ENCODE measurements at regions not wholly inside any gene's neighbourhood (a gene's known extent, or its start where the extent isn't known, plus 50 kb on each side); places are given as distances from the start of the nearest gene placed in this dataset.

DNA sequence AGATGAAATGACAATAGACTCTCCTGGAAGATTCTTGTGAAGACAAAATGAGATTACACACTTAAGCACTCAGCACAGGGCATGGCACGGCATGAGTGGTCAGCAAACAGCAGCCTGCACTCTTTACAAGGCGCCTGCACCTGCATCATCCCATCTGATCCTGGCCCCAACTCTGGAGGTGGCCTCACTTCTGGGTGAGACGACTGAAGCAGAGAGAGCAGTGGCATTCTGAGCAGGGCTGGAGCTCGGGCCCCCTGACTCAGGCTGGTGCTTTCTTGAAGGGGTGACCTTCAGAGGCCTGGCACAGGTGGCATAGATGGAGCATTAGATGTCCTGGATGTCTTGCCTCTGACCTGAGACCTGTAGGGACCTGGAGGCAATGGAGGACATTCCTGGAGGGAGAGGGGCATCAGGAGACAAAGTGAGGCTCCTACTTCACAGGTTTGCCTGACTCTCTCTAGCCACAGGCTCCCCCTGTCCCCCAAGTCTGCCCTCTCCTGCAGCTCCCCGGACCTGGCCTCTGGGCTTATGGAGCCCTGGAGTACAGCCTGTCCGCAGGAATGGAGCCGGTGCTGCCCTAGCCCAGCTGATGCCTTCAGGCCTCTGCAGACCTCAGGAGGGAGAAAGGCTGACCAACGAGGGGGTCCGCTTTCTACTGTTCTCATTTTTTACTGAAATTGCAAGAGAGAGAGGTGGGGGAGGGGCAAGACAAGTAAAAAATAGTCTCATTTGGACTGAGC is 65.5 kb upstream of the THY1 start:
- DNase-seq = no peak

GRCh38 chr11:119486691-119487259 is 63.8 kb upstream of the THY1 start:
- DNase-seq = no peak

GRCh38 chr11:119486016-119486415 is 63.0 kb upstream of the THY1 start:
- no peak for DNase-seq

DNA sequence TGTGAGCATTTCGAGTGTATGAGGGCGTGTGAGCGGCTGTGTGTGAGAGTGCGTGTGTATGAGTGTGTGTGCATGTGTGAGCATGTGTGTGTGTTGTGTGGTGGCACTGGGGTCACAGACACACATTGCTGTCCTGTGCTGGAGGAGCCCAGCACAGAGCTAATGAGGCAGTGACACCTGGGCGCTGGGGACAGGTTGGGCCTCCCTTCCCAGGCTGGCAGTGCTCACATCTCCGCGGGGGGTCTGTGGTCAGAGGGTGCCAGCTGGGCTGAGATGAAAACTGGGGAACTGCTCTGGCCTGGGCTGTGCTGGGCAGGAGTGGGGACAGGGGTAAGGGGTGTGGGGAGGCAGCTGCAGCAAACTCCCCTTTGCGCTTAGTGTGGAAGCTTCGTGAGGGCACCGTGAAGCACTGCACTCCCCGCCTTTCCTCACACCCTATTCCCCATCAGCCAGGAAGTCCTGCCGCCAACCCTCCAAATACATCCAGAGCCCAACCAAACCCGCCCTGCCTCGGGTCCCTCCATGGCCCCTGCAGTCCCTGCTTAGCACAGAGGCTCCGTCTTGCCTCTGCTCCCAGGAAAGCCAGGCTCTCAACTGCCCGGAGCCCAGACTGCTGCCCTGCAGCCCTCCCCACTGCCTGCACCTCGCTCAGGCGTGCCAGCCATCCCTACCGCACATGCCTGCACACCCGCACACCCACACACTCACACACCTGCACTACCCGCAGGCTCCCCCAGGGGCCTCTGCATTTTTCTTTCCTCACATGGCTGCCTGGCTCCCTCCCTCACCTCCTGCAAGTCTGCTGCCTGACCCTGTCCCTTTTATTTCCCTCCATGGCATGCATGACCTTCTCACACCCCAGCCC is 62.0 kb upstream of the THY1 start:
- no peak for DNase-seq

- no peak for DNase-seq
Measured at GRCh38 chr11:119483881-119484371, 61.0 kb upstream of the THY1 start.

- no peak for DNase-seq
Measured at GRCh38 chr11:119483341-119483880, 60.4 kb upstream of the THY1 start.

DNA sequence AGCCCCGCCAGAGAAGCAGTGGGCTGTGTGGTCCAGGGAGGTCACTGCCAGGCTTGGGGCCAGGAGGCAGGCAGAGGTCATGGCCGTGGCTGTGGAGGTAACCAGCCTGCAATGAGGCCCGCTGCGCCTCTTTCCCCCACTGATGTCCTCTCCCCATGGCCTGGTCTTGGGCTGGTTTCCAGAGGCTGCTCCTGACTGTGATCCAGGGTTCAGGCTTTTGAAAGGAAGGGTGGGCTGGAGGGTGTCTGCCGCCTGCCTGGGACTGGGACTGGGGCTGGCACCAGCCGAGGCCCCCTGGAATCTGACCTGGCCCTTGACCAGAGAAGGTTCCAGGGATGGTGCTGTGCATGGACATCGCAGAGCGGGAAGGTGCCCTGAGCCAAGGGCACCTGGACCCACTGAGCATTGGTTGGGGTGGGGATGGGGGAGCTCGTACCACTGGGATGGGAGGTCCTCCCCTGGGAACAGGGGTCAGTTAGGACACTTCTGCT is 59.6 kb upstream of the THY1 start:
- DNase-seq = no peak

- no peak for DNase-seq
Measured at GRCh38 chr11:119481667-119482400, 58.9 kb upstream of the THY1 start.

- DNase-seq = peak; percentile 86
Measured at GRCh38 chr11:119481021-119481666, 58.2 kb upstream of the THY1 start.

DNA sequence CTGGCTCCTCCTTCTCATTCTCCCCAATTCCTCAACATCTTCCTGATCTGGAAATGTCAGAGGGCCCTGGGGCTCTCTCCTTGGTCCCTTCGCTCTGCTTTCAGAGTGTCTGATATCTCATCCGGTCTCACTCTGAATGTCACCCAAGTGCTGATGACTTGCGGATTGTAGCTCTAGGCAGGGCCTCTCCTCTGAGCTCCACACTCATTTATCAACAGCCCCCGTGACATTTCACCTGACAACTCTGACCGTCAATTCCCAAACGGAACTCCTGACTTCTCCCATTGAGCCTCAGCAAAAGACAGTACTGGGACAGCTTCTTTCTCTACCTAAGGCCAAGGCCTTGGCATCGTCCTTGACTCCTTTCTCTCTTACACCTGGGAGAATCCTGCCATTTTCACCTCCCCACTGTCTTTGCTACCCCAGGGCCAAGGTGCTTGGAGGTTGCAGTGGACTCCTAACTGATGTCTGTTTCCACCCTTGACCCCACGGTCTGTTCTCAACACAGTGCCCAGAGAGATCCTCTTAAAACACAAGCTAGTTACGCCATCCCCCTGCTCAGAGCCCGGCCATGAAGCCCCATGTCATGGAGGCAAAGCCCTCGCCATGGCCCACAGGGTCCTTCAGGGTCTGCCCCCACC is 57.5 kb upstream of the THY1 start:
- no peak for DNase-seq

- DNase-seq = no peak
Measured at GRCh38 chr11:119479685-119480275, 56.8 kb upstream of the THY1 start.

DNA sequence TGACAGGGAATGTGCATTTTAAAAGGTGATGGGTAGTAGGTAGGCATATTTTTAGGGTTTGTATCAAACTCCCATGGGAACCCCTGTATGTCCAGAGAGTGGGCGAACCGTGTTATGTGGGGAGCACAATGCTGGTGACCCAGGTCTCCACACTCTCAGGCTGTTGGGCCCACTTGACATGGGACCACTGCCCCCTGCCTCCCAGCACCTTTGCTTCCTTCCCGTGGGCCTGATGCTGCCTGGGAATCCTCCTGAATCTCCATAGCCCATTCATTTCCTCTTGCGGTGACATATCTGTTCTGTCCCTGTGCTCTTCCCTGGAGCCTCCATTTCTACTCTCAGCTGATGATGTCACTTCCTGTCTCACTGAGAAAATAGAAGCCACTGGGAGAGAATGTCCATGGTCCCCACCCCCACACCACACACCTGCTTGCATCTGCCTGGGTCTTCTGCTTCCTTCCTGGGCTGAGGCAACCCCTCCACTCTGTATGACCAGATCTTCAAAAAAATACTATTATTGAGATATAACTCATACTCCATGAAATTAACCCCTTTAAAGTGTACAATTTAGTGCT is 55.8 kb upstream of the THY1 start:
- no peak for DNase-seq

DNA sequence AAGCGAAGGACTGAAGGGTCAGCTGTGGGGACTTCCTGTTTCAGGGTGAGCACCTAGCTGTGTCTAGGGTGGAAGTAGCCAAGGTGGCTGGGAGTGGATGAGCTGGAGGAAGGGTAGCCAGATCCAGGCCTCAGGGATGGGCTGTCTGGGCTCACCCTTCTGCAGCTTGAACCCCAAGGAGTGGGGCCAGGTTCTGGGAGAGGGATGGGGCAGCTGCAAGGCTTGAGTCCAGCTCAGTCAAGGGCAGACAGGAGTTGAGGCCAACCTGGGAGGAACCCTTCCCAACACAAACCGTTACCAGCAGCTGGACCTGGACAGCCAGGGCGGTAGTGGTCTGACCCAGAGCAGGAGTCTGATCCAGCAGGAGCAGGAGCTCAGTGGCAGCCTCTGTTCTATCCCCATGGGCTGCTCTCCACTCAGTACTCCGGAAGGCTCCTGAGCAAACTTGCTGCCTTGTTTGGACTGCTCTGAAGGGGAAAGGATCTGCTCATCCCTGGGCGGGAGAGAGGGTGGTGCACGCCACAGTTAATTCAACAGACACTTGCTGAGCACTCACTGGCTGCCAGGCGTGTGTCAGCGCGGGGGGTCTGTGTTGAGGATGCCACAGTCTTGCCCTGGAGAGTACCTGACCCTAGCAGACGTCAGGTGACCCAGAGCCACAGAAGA is 53.8 kb upstream of the THY1 start:
- no peak for DNase-seq

- no peak for DNase-seq
Measured at GRCh38 chr11:119476038-119476437, 53.1 kb upstream of the THY1 start.

DNA sequence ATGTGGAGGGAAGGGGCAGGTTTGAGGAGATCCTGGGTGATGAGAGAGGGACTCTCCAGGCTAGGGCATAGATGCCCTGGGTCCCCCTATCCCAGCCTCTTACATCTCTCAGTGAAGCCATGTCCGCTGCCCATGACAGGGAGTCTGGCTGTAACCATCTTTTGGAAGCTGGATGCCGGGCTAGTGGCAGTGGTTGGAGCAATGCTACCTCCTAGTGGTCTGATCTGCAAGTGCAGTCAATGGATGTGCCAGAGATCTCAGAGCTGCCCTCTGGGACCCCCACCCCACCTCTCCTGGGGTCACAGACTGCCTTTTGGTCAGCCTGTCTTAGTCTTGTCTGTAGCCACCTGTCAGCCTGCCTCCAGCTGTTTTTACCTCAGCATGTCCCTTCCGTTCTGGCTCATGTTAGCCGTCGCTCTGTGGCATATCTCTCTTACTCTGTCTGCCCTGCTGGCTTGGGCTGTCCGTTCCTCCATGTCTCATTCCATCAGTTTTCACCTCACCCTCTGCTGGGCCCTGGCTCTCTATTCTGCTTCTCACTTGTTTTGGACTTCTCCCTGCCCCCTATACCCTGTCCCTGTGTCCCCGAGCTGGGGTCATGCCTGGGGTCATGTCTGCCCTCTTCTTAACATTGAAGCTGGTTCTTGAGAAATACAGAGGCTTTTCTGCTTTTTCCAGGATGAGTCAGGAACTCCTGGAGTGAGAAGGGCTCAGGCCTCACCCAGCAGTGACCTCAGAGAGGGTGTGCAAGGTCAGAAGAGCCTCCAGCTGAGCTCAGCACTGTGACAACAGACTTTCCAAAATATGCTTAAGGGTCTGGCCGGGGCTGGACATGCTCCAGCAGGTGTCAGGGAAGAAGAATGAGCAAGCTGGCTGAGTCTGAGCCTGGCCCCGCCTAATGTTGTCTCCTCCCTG is 52.0 kb upstream of the THY1 start:
- peak; percentile 72 for DNase-seq

DNA sequence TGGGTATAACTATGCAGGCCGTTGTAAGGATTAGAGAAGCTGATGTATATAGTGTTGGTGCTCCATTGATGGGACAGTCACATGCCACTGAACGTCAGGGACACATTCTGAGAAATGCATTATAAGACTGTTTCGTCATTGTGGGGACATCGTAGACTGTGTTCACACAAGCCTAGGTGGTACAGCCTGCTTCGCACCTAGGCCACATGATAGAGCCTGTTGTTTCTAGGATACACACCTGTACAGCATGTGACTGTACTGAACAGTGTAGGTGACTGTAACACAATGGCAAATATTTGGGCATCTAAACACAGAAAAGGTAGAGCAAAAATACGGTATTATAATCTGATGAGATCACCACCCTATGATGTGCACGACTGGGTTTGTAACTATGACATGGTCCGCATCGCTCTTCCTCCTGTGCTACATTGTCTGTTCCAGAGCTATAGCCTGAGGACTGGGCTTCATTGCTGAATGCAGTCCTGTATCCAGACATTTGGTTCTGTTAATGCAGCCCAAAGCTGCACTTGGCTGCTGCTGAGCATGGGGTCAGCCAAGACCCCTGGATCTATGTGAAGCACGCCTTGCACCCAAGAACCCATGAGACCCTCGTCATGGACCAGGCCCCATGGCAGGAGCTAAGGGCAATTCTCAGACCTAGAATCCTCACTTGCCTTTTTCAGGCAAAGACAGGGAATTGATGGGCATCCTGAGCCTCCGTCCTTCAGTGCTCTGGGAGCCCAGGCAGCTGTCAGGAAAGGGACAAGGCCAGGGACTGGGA is 51.1 kb upstream of the THY1 start:
- no peak for DNase-seq

- no peak for DNase-seq
Measured at GRCh38 chr11:119473226-119473625, 50.3 kb upstream of the THY1 start.

DNA sequence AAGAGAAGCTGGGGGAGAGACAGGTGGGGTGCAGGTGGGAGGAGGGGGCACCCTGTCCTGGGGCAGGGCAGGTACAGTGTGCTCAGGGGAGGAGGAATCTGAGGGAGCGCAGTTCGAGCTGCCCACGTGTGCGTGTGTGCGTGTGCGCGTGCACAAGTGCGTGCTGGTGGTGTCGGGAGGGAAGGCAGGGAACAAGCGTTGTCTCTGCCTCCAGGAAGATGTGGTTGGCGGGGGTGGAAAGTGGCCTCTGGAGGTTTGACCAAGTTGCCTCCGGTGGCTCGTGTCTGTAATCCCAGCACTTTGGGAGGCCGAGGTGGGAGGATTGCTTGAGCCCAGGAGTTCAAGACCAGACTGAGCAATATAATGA is 49.9 kb upstream of the THY1 start:
- no peak for DNase-seq

Data from NCI-H1092 treated with DMSO at 0.1 percent for 48 hours (cell line).